GM12874 (cell line): ENCODE measurements at regions not wholly inside any gene's neighbourhood (a gene's known extent, or its start where the extent isn't known, plus 50 kb on each side); places are given as distances from the start of the nearest gene placed in this dataset.

Experiments
- TF ChIP-seq, protein P1 (sequence below): IDR thresholded peaks from 2 replicates; pipeline ENCODE4 v1.5.1; 2011; ENCODE audit warnings: low read depth, mild to moderate bottlenecking, control low read depth, low read length, moderate library complexity; ENCODE audit not compliant: insufficient read depth

- TF ChIP-seq, protein P1, sequence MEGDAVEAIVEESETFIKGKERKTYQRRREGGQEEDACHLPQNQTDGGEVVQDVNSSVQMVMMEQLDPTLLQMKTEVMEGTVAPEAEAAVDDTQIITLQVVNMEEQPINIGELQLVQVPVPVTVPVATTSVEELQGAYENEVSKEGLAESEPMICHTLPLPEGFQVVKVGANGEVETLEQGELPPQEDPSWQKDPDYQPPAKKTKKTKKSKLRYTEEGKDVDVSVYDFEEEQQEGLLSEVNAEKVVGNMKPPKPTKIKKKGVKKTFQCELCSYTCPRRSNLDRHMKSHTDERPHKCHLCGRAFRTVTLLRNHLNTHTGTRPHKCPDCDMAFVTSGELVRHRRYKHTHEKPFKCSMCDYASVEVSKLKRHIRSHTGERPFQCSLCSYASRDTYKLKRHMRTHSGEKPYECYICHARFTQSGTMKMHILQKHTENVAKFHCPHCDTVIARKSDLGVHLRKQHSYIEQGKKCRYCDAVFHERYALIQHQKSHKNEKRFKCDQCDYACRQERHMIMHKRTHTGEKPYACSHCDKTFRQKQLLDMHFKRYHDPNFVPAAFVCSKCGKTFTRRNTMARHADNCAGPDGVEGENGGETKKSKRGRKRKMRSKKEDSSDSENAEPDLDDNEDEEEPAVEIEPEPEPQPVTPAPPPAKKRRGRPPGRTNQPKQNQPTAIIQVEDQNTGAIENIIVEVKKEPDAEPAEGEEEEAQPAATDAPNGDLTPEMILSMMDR = no peak
Observed at GRCh38 chr2:103028181-103028580, 266.4 kb downstream of the TMEM182 start.
